ENCODE measurements at regions not wholly inside any gene's neighbourhood (a gene's known extent, or its start where the extent isn't known, plus 50 kb on each side); places are given as distances from the start of the nearest gene placed in this dataset.
"Not testable (repeated sequence)": the region's sequence is repeated elsewhere in the genome, so short reads cannot be mapped to it uniquely, and the experiment has no call there.

DNA sequence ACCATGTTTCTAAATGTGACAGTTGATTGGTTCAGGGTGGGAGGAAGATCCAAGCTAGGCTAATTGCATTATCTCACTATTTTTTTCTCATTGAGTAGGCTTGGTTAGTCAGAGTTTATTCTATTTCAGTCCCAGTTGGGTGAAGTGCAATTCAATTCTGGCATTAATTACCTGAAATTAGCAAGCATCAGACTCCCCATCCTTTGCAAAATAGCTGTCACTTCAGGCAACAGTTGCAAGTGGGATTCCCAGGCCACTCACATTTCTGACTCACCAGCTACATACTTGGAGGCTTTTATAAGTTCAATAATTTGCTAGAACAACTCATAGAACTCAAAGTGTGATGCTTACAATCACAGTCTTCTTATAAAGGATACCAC lies 155.8 kb upstream of the HAND2 start:
- no peak for DNase-seq

- no peak for DNase-seq
Observed at GRCh38 chr4:173685165-173685830, 155.3 kb upstream of the HAND2 start.

- DNase-seq = no peak
Observed at GRCh38 chr4:173684223-173684622, 154.2 kb upstream of the HAND2 start.

- no peak for DNase-seq
Observed at GRCh38 chr4:173682609-173683008, 152.6 kb upstream of the HAND2 start.

- no peak for DNase-seq
Observed at GRCh38 chr4:173680278-173680677, 150.2 kb upstream of the HAND2 start.

DNA sequence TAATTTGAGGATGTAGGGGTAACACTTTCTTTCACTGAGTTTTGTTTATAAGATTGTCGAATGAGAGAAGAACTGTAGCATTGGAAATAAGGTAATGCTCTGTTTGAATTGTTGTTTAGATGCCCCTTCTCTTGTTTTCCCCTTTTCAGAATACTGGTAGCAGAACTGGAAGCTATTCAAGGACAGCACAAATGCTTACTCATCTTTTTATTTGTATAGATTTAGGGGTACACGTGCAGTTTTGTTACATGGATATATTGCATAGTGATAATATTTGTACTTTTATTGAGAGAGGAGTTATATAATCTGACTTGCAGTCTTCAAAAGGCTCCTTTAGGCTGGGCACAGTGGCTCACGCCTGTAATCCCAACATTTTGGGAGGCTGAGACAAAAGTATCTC lies 145.4 kb upstream of the HAND2 start:
- DNase-seq = no peak

DNA sequence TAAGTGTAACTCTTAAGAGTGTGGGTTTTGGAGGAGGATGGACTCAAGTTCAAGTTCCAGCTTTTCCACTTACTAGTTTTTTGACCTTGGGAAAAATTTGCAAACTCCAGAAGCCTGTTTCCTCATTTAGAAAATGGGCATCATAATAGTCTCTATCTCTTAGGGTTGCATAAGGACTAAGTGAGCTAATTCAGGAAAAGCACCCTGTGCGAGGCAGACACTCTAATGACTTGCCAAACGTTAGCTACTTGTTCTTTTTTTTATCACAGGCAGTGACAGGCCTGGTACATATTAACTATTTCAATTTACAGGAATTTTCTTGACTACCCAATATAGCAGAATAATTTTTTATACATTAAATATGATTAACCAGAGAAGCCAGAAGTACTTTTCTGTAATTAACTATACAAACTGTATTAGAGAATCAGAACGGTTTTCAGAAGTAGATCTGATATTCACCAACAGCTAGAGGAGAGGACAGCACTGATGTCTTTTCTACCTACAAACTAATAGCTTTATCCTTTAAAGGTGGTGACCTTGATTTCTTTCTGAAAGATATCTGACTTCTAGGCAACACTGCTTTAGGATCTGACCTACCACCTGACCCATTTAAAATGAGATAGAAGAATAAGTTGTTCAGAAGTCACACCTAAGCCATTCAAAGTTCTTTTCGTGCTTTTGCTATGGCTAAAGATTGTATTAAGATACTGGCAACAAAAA lies 139.6 kb upstream of the HAND2 start:
- no peak for DNase-seq

DNA sequence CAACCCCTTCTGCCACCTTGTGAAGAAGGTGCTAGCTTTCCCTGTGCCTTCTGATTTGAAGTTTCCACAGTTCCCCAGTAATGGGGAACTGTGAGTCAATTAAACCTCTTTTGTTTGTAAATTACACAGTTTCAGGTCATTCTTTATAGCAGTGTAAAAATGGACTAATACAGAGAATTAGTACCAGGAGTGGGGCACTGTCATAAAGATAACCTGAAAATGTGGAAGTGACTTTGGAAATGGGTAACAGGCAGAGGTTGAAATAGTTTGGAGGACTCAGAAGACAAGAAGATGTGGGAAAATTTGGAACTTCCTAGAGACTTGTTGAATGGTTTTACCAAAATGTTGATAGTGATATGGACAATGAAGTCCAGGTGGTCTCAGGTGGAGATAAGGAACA lies 131.0 kb upstream of the HAND2 start:
- no peak for DNase-seq

DNA sequence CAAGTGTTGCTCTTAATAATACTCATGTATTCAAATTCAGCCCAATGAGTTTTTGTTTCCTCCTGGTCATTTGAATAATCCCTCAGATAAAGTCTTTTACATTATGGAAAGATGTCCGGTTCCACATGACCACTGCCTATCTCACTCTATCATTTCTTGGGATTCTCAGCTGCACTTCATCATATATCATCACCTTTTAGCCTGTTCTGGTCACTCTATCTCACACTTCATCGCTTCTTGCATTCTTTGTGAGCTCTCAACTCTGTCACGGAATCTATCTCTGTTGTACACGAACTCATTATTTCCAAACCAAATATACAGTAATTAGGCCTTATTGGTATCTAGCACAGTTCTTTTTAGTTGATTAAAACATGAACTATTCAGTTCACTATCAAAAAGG lies 126.9 kb upstream of the HAND2 start:
- no peak for DNase-seq

- DNase-seq = no peak
Observed at GRCh38 chr4:173652283-173652931, 122.4 kb upstream of the HAND2 start.

DNA sequence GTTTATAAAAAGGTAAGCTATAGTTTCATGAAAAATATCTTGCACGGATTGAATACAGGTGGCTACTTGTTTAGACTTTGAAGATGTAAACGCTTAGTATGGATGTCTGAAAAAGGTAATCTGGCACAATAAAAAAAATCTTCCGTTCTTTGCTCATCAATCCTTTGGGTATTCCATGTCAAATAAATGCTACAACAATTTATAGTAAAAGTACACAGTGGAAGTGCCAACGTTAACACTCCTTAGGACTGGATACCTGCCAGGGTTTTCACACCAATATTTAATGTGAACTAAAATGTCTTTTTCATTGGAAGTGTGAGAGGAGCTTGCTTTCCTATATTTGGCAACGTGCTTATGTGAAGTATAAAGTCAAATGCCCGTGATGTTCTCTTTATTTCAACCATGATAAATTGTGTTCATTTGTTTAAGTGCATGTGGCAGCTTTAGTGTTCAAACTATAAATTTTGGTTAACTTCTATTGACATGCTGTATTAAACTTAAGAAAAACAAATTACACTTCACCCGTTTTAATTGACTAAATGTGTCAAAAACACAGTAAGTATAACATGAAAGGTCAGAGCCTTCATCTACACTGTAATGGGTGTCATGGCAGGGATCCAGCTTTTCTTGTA lies 121.7 kb upstream of the HAND2 start:
- DNase-seq = no peak

DNA sequence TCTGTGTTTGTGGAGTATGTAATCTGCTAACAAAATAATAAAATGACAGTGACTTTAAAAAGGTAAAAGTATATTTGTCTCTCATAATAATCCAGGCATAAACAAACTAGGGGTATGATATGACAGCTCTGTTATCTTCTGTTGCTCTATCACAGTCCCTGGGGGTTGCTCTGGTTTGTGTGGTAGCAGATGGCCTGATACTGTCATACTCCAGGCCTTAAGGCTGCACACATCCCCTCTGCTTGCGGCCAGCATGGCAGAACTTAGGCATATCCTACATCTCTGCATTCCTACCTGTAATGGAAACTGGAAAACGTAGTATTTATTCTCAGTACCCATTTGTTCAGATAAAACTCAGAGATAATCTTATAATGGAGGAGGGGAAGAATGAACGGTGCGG lies 117.9 kb upstream of the HAND2 start:
- peak; percentile 27 for DNase-seq

DNA sequence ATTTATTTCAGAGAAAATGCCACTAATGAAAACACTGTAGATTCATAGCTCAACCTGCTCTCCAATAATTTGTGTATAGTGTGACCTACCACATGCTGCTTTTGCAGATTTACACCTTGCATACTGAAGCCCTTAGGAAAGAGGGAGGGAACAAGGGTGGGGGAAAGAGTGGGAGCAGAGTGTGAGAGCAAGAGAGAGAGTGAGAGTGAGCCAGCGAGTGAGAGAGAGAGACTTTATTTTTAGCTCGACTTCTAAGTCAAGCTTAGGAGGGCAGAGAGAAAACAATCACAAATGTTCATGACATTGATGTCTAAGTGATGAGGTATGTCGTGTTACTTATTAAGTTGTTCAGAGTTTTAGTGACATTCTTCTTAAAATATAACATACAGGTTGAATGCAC lies 112.5 kb upstream of the HAND2 start:
- DNase-seq = no peak

DNA sequence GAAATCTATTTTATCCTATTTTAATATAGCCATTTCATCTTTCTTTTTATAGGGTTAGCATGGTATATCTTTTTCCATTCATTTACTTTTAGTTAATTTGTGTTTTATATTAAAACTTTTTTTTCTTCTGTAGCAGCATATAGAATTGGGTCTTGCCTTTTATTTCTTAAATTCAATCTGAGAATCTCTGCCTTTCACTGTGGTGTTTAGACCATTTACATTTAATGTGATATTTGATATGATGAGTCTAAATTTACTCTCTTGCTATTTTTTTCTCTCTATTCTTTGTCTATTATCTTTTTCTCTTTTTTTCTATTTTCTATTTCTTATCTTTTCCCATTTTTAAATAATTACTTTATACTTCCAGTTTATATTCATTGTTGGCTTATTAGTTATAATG lies 105.4 kb upstream of the HAND2 start:
- no peak for DNase-seq

GRCh38 chr4:173626277-173626676 lies 96.2 kb upstream of the HAND2 start:
- DNase-seq = no peak

DNA sequence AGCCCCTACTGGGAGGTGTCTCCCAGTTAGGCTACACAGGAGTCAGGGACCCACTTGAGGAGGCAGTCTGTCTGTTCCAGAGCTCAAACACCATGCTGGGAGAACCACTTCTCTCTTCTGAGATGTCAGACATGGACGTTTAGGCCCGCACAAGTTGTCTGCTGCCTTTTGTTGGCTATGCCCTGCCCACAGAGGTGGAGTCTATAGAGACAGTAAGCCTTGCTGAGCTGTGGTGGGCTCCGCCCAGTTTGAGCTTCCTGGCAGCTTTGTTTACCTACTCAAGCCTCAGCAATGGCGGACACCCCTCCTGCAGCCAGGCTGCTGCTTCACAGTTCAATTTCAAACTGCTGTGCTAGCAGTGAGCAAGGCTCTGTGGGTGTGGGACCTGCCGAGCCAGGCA lies 88.6 kb upstream of the HAND2 start:
- not testable (repeated sequence) for DNase-seq

DNA sequence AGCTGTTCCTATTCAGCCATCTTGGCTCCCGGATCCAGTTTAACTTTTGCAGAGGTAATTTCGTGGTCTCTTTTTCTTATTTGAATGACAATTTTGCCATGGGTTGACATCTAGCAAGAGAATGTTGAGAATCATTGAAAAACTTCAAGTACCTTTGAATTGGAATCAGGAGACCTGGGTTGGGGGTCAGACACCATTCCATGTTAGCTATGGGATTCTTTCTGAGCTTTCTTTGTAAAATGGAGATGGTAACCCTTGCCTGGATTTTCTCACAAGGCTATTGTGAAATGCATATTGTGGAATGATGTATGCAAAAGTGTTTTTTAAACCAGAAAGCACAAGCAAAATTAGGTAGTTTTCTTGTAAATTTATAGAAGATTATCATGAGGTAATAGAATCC lies 79.1 kb upstream of the HAND2 start:
- no peak for DNase-seq

GRCh38 chr4:173608632-173609031 lies 78.6 kb upstream of the HAND2 start:
- DNase-seq = not testable (repeated sequence)

GRCh38 chr4:173591760-173592159 lies 61.7 kb upstream of the HAND2 start:
- DNase-seq = no peak

DNA sequence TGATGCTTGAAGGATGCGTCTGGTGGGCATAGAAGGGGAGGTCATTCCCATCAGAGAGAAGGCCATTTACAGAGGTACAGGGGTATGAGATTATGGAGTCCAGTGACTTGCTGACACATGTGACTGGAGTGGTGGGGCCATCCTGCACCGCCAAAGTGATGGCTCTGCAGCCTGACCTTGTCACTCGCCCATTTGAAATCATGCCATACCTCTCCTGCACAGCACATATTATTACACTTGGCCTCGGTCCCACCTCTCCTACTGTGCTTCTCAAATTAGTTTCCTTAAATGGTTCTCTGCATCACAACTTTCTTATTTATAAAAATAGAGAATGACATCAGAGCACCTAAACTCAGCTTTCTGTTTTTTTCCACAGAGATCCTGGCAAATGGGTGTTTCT lies 60.7 kb upstream of the HAND2 start:
- DNase-seq = no peak

DNA sequence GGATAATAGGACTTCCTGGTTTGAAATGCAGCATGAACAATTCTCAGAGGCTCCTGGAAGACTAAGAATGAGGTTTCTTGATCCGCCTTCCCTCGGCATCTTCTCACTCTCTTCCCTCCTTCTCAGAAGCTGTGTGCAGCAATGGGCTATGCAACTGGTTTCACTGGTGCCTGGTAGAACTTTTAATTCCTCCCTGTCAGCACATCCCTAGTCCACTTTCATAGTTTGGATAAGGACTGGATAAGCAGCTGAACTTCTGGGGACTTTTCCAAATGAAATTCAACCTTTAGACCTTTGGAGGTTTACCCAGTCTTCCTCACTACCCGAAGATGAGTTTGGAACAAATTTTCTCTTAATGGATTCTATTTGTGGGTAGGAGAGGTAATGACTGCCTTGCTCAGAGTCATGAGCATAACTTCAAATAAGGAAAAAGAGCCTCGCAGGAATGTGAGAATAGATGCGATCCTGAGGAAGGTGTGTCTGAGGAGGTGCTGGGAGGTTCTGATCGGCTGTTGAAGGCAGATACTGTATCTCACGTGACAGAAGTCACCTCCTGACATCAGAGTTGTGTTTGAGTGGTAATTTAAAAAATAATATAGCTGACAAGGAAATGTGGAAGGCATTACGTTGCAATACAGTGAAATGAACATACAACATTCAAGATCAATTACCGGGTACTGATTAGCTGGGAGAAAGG lies 56.0 kb upstream of the HAND2 start:
- no peak for DNase-seq

- no peak for DNase-seq
Observed at GRCh38 chr4:173584506-173584905, 54.5 kb upstream of the HAND2 start.
